ENCODE measurements at regions not wholly inside any gene's neighbourhood (a gene's known extent, or its start where the extent isn't known, plus 50 kb on each side); places are given as distances from the start of the nearest gene placed in this dataset.

DNA sequence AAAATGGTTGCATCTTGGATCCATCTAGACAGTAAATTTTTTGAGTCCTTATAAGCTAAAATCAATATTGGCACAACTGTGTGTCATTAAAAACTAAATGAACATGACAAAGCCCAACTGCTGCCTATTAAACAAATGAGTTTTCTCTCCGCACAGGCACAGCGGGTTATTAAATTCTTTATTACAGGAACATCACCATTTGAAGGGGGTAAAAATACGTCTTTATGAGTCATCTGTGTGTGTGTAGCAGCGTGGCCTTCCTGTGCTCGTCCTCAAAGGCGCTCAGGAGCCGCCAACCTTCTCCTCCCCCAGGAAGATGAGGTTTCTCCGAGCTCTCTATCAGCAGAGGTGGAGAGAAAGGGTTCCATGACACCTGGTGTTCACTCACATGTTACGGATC is 62.6 kb upstream of the SDK2 start:
- TF ChIP-seq, protein P1, sequence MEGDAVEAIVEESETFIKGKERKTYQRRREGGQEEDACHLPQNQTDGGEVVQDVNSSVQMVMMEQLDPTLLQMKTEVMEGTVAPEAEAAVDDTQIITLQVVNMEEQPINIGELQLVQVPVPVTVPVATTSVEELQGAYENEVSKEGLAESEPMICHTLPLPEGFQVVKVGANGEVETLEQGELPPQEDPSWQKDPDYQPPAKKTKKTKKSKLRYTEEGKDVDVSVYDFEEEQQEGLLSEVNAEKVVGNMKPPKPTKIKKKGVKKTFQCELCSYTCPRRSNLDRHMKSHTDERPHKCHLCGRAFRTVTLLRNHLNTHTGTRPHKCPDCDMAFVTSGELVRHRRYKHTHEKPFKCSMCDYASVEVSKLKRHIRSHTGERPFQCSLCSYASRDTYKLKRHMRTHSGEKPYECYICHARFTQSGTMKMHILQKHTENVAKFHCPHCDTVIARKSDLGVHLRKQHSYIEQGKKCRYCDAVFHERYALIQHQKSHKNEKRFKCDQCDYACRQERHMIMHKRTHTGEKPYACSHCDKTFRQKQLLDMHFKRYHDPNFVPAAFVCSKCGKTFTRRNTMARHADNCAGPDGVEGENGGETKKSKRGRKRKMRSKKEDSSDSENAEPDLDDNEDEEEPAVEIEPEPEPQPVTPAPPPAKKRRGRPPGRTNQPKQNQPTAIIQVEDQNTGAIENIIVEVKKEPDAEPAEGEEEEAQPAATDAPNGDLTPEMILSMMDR (IDR thresholded peaks at IDR 0.05): no peak
- no peak for TF ChIP-seq POLR2A (IDR thresholded peaks at IDR 0.05)

All from body of pancreas (tissue), 4 donors.